ENCODE measurements at regions not wholly inside any gene's neighbourhood (a gene's known extent, or its start where the extent isn't known, plus 50 kb on each side); places are given as distances from the start of the nearest gene placed in this dataset.

DNA sequence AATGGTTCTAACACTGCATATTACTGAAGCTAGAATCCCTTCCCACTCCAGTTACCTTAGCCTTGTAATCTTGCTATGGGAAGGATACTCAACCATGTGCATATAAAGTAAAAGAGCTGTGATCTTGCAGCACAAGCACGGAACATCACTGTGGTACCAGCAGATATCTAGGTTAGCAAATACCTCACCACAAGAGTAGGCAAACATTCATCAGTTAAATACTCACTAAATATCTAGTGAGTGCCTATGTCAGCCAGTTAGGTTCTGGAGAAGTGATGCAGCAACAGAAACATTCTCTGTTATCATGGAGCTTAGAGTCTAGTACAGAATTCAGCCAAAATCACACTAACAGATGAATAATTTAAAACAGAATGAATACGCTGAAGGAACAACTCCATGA, 349.6 kb upstream of the UBE2E3 start:
- TF ChIP-seq, protein P1, sequence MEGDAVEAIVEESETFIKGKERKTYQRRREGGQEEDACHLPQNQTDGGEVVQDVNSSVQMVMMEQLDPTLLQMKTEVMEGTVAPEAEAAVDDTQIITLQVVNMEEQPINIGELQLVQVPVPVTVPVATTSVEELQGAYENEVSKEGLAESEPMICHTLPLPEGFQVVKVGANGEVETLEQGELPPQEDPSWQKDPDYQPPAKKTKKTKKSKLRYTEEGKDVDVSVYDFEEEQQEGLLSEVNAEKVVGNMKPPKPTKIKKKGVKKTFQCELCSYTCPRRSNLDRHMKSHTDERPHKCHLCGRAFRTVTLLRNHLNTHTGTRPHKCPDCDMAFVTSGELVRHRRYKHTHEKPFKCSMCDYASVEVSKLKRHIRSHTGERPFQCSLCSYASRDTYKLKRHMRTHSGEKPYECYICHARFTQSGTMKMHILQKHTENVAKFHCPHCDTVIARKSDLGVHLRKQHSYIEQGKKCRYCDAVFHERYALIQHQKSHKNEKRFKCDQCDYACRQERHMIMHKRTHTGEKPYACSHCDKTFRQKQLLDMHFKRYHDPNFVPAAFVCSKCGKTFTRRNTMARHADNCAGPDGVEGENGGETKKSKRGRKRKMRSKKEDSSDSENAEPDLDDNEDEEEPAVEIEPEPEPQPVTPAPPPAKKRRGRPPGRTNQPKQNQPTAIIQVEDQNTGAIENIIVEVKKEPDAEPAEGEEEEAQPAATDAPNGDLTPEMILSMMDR (IDR thresholded peaks at IDR 0.05): no peak
- TF ChIP-seq POLR2AphosphoS5 (IDR thresholded peaks at IDR 0.05; ENCODE audit: low read depth, low read length) (no peak), SIN3A (IDR thresholded peaks at IDR 0.05; ENCODE audit: borderline replicate concordance, insufficient read depth, low read depth, low read length) (no peak)
- TF ChIP-seq, protein P2, sequence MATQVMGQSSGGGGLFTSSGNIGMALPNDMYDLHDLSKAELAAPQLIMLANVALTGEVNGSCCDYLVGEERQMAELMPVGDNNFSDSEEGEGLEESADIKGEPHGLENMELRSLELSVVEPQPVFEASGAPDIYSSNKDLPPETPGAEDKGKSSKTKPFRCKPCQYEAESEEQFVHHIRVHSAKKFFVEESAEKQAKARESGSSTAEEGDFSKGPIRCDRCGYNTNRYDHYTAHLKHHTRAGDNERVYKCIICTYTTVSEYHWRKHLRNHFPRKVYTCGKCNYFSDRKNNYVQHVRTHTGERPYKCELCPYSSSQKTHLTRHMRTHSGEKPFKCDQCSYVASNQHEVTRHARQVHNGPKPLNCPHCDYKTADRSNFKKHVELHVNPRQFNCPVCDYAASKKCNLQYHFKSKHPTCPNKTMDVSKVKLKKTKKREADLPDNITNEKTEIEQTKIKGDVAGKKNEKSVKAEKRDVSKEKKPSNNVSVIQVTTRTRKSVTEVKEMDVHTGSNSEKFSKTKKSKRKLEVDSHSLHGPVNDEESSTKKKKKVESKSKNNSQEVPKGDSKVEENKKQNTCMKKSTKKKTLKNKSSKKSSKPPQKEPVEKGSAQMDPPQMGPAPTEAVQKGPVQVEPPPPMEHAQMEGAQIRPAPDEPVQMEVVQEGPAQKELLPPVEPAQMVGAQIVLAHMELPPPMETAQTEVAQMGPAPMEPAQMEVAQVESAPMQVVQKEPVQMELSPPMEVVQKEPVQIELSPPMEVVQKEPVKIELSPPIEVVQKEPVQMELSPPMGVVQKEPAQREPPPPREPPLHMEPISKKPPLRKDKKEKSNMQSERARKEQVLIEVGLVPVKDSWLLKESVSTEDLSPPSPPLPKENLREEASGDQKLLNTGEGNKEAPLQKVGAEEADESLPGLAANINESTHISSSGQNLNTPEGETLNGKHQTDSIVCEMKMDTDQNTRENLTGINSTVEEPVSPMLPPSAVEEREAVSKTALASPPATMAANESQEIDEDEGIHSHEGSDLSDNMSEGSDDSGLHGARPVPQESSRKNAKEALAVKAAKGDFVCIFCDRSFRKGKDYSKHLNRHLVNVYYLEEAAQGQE (IDR thresholded peaks at IDR 0.05; ENCODE audit: insufficient read depth in 1 of 2, low read depth in 2 of 2, low read length in 1 of 2): no peak
